A549 (cell line): ENCODE measurements at regions not wholly inside any gene's neighbourhood (a gene's known extent, or its start where the extent isn't known, plus 50 kb on each side); places are given as distances from the start of the nearest gene placed in this dataset.

ENCODE experiments used
- ATAC-seq, 2 experiments: fragments of 200-7000 bp in 1 of 2; fragments of >200 bp in 1 of 2; cut with Nextera tagmentation in 1 of 2; cut with Tn5 transposase in 1 of 2; 3 replicates each; pipeline versions ENCODE4 v1.8.0 to v1.9.1; 2018 to 2020; ENCODE audit warnings: mild to moderate bottlenecking in 1 of 2, moderate library complexity in 1 of 2
- CTCF ChIA-PET: fragments of 300-600 bp; sonication (Branson Sonifier 250); formaldehyde crosslinking; extraction: SDS; loops from one replicate; lab custom pipeline; 2021; ENCODE audit warnings: antibody characterized with exemption, inconsistent platforms; lab: Yijun Ruan, JAX
- POLR2A ChIA-PET: fragments of 350-600 bp; formaldehyde crosslinking; extraction: SDS; loops from one replicate; lab custom pipeline; 2021; ENCODE audit warnings: antibody characterized with exemption, inconsistent platforms; lab: Yijun Ruan, JAX
- DNase-seq, 2 experiments: peaks; one replicate each; pipeline versions ENCODE4 v3.0.0 to v3.0.0-alpha.2; 2011 to 2016; ENCODE audit warnings: low read depth in 1 of 2, low spot score in 1 of 2
- FAIRE-seq: peaks from 2 replicates; lab custom pipeline; 2011; peaks lifted over from hg19 to GRCh38; lab: Jason Lieb, UNC
- H3K27ac ChIP-seq, 2 experiments: fragments of >200 bp; sonication (Bioruptor Twin); formaldehyde crosslinking; 3 replicates each; pipeline ENCODE4 v1.5.1; 2016 to 2017
- H3K4me1 ChIP-seq: fragments of >200 bp; sonication (Bioruptor Twin); formaldehyde crosslinking; 3 replicates; pipeline ENCODE4 v1.6.1; 2016
- H3K4me2 ChIP-seq: fragments of >200 bp; sonication (Bioruptor Twin); formaldehyde crosslinking; 3 replicates; pipeline ENCODE4 v1.6.1; 2016
- H3K4me3 ChIP-seq: fragments of >200 bp; sonication (Bioruptor Twin); formaldehyde crosslinking; 3 replicates; pipeline ENCODE4 v1.5.1; 2016
- H3K9me3 ChIP-seq: fragments of >200 bp; sonication (Bioruptor Twin); formaldehyde crosslinking; 3 replicates; pipeline ENCODE4 v1.6.1; 2016
- BHLHE40 ChIP-seq: IDR thresholded peaks from 2 replicates; pipeline ENCODE4 v1.6.1; 2012; ENCODE audit warnings: low read depth, low read length, inconsistent platforms
- CBX2 ChIP-seq: fragments of 200-600 bp; sonication (generic); IDR thresholded peaks from 2 replicates; pipeline ENCODE4 v1.6.1; 2016; ENCODE audit warnings: low read depth, mild to moderate bottlenecking, borderline replicate concordance
- CBX8 ChIP-seq: fragments of 200-600 bp; sonication (generic); IDR thresholded peaks from 2 replicates; pipeline ENCODE4 v1.6.1; 2016
- EHF ChIP-seq: fragments of 250-450 bp; sonication (Bioruptor Pico); IDR thresholded peaks from 2 replicates; pipeline ENCODE4 v1.5.0; 2020; ENCODE audit warnings: mild to moderate bottlenecking
- EHMT2 ChIP-seq: fragments of 200-600 bp; sonication (generic); IDR thresholded peaks from 2 replicates; pipeline ENCODE4 v1.6.1; 2016; ENCODE audit warnings: antibody characterized with exemption, low read depth, mild to moderate bottlenecking, moderate library complexity
- EP300 ChIP-seq, 2 experiments: fragments of >200 bp; sonication (Bioruptor Twin); formaldehyde crosslinking; IDR thresholded peaks; 2 replicates in 1 of 2; 3 replicates in 1 of 2; pipeline ENCODE4 v1.6.1; 2016 to 2017
- ESRRA ChIP-seq: fragments of 150-350 bp; IDR thresholded peaks from 2 replicates; pipeline ENCODE4 v1.6.1; 2014; ENCODE audit warnings: mild to moderate bottlenecking, low read length, borderline replicate concordance
- FOSB ChIP-seq: fragments of 250-450 bp; sonication (Bioruptor Pico); IDR thresholded peaks from 2 replicates; pipeline ENCODE4 v1.5.0; 2020; ENCODE audit warnings: mild to moderate bottlenecking, moderate library complexity
- FOXS1 ChIP-seq: fragments of 250-450 bp; sonication (Bioruptor Pico); IDR thresholded peaks from 2 replicates; pipeline ENCODE4 v1.5.0; 2020; ENCODE audit warnings: mild to moderate bottlenecking, moderate library complexity
- HDAC2 ChIP-seq: fragments of 200-600 bp; sonication (generic); IDR thresholded peaks from 2 replicates; pipeline ENCODE4 v1.6.1; 2016
- JUNB ChIP-seq: fragments of >200 bp; sonication (Bioruptor Twin); formaldehyde crosslinking; IDR thresholded peaks from 2 replicates; pipeline ENCODE4 v1.6.1; 2016
- KDM1A ChIP-seq: fragments of 200-600 bp; sonication (generic); IDR thresholded peaks from 2 replicates; pipeline ENCODE4 v1.6.1; 2016; ENCODE audit warnings: low read depth, mild to moderate bottlenecking
- MAZ ChIP-seq: fragments of 150-350 bp; IDR thresholded peaks from 2 replicates; pipeline ENCODE4 v1.6.1; 2014; ENCODE audit warnings: antibody characterized with exemption, low read depth, low read length, borderline replicate concordance
- NR3C1 ChIP-seq: fragments of >200 bp; sonication (Bioruptor Twin); formaldehyde crosslinking; IDR thresholded peaks from 3 replicates; pipeline ENCODE4 v1.6.1; 2017
- RCOR1 ChIP-seq: fragments of 150-350 bp; IDR thresholded peaks from 2 replicates; pipeline ENCODE4 v1.6.1; 2014; ENCODE audit warnings: antibody characterized with exemption, low read length, low read depth
- RFX5 ChIP-seq: fragments of 450-650 bp; IDR thresholded peaks from 2 replicates; pipeline ENCODE4 v1.7.1; 2014; ENCODE audit warnings: antibody characterized with exemption, mild to moderate bottlenecking, moderate library complexity
- RNF2 ChIP-seq: fragments of 200-600 bp; sonication (generic); IDR thresholded peaks from 2 replicates; pipeline ENCODE4 v1.6.1; 2016; ENCODE audit warnings: low read depth, mild to moderate bottlenecking, antibody characterized with exemption, moderate library complexity, borderline replicate concordance
- SMC3 ChIP-seq: fragments of >200 bp; sonication (Bioruptor Twin); formaldehyde crosslinking; IDR thresholded peaks from 3 replicates; pipeline ENCODE4 v1.6.1; 2018; ENCODE audit warnings: inconsistent platforms
- SREBF2 ChIP-seq: fragments of 450-650 bp; IDR thresholded peaks from 2 replicates; pipeline ENCODE4 v1.6.1; 2014; ENCODE audit warnings: mild to moderate bottlenecking, moderate library complexity
- ZC3H11A ChIP-seq: fragments of 450-650 bp; IDR thresholded peaks from 2 replicates; pipeline ENCODE4 v1.6.1; 2014; ENCODE audit warnings: antibody characterized with exemption, mild to moderate bottlenecking
- ZFP36 ChIP-seq: fragments of 450-650 bp; IDR thresholded peaks from 2 replicates; pipeline ENCODE4 v1.6.1; 2014; ENCODE audit warnings: borderline replicate concordance; ENCODE audit not compliant: partially characterized antibody
- WGBS: methylation state at CpG from one replicate; pipeline ENCODE4 v1.1.6; 2017; ENCODE audit errors: missing lambda C conversion rate; 5-methylcytosine and 5-hydroxymethylcytosine counted together
- TF ChIP-seq, protein P1 (sequence below): fragments of 450-650 bp; IDR thresholded peaks from 2 replicates; pipeline ENCODE4 v1.6.1; 2014; ENCODE audit warnings: antibody characterized with exemption
- TF ChIP-seq, protein P2 (sequence below): fragments of 200-600 bp; sonication (generic); IDR thresholded peaks from 2 replicates; pipeline ENCODE4 v1.6.1; 2016; ENCODE audit warnings: antibody characterized with exemption, mild to moderate bottlenecking, moderate library complexity
- TF ChIP-seq, protein P3 (sequence below): IDR thresholded peaks from 2 replicates; pipeline ENCODE4 v1.6.1; 2012; ENCODE audit warnings: low read depth, borderline replicate concordance
- TF ChIP-seq, protein P4 (sequence below): fragments of 250-450 bp; sonication (Bioruptor Pico); IDR thresholded peaks from 2 replicates; pipeline ENCODE4 v1.5.0; 2020; ENCODE audit warnings: low read depth, mild to moderate bottlenecking, moderate library complexity
- TF ChIP-seq, protein P5 (sequence below): fragments of >200 bp; sonication (Bioruptor Twin); formaldehyde crosslinking; IDR thresholded peaks from 2 replicates; pipeline ENCODE4 v1.6.1; 2016

DNA sequence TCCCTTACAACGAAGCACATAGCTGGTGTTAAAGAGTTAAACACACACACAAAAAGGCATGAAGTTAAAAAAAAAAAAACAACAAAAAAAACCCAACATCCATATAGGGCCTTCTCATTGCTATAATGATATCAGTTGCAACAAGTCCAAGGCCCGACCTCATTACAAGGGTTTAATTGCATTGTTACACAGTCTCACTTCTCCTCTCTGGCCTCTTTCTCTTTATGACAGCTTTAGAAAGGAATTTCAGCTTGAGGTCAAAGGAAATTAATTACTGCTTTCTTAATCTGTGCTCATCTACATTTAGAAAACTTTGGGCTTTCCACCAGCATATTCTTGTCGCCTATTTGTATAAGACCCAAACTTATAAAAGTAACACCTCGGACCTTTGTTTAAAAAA is 342.1 kb downstream of the NR2F2 start:
- no peak for FAIRE-seq
- TF ChIP-seq, protein P1, sequence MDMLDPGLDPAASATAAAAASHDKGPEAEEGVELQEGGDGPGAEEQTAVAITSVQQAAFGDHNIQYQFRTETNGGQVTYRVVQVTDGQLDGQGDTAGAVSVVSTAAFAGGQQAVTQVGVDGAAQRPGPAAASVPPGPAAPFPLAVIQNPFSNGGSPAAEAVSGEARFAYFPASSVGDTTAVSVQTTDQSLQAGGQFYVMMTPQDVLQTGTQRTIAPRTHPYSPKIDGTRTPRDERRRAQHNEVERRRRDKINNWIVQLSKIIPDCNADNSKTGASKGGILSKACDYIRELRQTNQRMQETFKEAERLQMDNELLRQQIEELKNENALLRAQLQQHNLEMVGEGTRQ, result no peak
- no peak for TF ChIP-seq CBX8
- TF ChIP-seq HDAC2, result no peak
- TF ChIP-seq ESRRA, result no peak
- no peak for TF ChIP-seq RNF2
- TF ChIP-seq ZC3H11A, result no peak
- TF ChIP-seq ZFP36, result no peak
- TF ChIP-seq SMC3, result no peak
- no peak for TF ChIP-seq EP300 (IDR thresholded peaks at IDR 0.05)
- no peak for TF ChIP-seq FOXS1 (CRISPR knock-in tag)
- ChIA-PET CTCF (interaction anchor here (0.5 kb wide), 1 partner anchor 311 kb away, joined by 3 read pairs; no protein-coding TSS in a partner anchor), POLR2A (no interaction called here)
- Histone ChIP-seq H3K27ac (no peak overlapping the region), H3K4me1 (no peaks in the 10 kb centered on the region), H3K4me2 (no peak overlapping the region), H3K4me3 (no peak overlapping the region), H3K9me3 (no peaks in the 10 kb centered on the region; the same call in 2 of the 3 replicates)
- WGBS, result 7% methylated on average over 4 of the region's 4 CpGs
- ATAC-seq, result no peak
- DNase-seq, result no peak

DNA sequence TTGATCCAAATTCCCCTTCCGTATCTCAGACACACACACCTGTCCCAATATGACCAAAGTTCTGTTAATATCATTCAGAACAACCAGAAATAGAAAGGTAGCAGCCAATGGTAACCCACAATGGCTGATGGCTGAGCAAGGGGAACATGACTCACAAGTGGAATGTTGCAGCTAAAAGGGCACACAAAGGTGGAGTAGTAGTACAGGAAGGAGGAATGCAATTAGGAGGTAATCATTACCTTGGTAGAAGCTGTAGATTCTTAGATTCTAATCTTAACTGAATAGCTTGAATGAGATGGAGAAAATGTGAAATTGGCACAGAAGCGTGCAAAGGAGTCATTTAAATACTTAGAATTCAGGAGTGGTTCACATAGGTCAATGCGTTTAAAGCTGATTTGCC is 347.9 kb downstream of the NR2F2 start:
- H3K9me3 ChIP-seq, result no peaks in the 10 kb centered on the region; the same call in 2 of the 3 replicates
- ATAC-seq (no peak), FAIRE-seq (no peak), DNase-seq (no peak)
- H3K27ac ChIP-seq, result no peak overlapping the region
- ChIA-PET POLR2A (no interaction called here), CTCF (interaction anchor here (1.0 kb wide), 1 partner anchor 12 kb away, joined by 3 read pairs; no protein-coding TSS in a partner anchor)
- TF ChIP-seq RCOR1 (no peak), KDM1A (no peak), JUNB (no peak), RFX5 (no peak), SREBF2 (no peak), NR3C1 (no peak), EHMT2 (no peak)
- TF ChIP-seq, protein P2, sequence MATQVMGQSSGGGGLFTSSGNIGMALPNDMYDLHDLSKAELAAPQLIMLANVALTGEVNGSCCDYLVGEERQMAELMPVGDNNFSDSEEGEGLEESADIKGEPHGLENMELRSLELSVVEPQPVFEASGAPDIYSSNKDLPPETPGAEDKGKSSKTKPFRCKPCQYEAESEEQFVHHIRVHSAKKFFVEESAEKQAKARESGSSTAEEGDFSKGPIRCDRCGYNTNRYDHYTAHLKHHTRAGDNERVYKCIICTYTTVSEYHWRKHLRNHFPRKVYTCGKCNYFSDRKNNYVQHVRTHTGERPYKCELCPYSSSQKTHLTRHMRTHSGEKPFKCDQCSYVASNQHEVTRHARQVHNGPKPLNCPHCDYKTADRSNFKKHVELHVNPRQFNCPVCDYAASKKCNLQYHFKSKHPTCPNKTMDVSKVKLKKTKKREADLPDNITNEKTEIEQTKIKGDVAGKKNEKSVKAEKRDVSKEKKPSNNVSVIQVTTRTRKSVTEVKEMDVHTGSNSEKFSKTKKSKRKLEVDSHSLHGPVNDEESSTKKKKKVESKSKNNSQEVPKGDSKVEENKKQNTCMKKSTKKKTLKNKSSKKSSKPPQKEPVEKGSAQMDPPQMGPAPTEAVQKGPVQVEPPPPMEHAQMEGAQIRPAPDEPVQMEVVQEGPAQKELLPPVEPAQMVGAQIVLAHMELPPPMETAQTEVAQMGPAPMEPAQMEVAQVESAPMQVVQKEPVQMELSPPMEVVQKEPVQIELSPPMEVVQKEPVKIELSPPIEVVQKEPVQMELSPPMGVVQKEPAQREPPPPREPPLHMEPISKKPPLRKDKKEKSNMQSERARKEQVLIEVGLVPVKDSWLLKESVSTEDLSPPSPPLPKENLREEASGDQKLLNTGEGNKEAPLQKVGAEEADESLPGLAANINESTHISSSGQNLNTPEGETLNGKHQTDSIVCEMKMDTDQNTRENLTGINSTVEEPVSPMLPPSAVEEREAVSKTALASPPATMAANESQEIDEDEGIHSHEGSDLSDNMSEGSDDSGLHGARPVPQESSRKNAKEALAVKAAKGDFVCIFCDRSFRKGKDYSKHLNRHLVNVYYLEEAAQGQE, result no peak
- no peak overlapping the region for H3K4me2 ChIP-seq
- no peaks in the 10 kb centered on the region for H3K4me1 ChIP-seq
- no peak overlapping the region for H3K4me3 ChIP-seq
- WGBS, result under 1% methylated on average over 3 of the region's 3 CpGs

DNA sequence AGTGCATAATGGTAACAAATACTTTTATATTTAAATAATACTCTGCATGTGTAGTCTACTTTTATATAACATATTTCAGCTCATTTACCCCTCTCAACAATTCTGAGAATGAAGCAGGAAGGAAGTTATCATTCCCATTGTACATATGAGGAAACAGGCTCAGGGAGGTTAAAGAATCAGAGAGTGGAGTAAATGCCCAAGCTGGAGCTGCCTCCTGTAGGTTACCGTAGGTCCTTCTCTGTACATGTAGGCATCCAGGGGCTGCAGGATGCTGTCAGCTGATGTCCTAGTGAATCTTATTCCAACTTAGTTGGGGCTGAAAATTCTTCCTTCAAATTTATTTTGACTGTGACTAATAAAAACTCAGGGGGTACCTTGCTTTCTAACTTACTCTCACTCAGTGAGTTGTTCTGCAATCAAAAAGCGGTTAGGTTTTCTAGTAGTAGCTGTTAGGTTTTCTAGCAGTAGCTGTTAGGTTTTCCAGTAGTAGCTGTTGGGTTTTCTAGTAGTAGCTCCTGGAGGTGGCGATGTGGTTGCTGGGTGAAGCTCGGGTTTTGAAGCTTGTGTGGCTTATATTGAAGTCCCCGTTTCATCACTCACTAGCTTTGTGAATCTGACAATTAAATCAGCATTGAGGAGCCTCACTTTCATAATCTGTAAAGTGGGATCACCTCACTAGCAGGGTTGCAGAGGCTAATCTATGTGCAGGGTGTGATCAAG is 357.0 kb downstream of the NR2F2 start:
- H3K4me2 ChIP-seq, result no peak overlapping the region
- 16% methylated on average over 5 of the region's 5 CpGs for WGBS
- ATAC-seq, result no peak
- no peak for DNase-seq
- no peaks in the 10 kb centered on the region for H3K9me3 ChIP-seq
- CTCF ChIA-PET, result interaction anchor here (1.0 to 1.1 kb wide), 2 partner anchors 13 to 330 kb away, joined by 3 read pairs; no protein-coding TSS in a partner anchor
- no peak overlapping the region for H3K27ac ChIP-seq
- POLR2A ChIA-PET, result no interaction called here
- no peak overlapping the region for H3K4me3 ChIP-seq
- H3K4me1 ChIP-seq, result no peaks in the 10 kb centered on the region
- no peak for FAIRE-seq
- TF ChIP-seq MAZ (no peak), BHLHE40 (no peak), EP300 (IDR thresholded peaks at IDR 0.05) (no peak), RFX5 (no peak), EHF (CRISPR knock-in tag) (no peak), CBX2 (no peak), FOSB (CRISPR knock-in tag) (no peak), SMC3 (no peak)
- TF ChIP-seq, protein P3, sequence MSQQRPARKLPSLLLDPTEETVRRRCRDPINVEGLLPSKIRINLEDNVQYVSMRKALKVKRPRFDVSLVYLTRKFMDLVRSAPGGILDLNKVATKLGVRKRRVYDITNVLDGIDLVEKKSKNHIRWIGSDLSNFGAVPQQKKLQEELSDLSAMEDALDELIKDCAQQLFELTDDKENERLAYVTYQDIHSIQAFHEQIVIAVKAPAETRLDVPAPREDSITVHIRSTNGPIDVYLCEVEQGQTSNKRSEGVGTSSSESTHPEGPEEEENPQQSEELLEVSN, result no peak
- TF ChIP-seq, protein P4, sequence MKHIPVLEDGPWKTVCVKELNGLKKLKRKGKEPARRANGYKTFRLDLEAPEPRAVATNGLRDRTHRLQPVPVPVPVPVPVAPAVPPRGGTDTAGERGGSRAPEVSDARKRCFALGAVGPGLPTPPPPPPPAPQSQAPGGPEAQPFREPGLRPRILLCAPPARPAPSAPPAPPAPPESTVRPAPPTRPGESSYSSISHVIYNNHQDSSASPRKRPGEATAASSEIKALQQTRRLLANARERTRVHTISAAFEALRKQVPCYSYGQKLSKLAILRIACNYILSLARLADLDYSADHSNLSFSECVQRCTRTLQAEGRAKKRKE (CRISPR knock-in tag), result no peak
- TF ChIP-seq, protein P5, sequence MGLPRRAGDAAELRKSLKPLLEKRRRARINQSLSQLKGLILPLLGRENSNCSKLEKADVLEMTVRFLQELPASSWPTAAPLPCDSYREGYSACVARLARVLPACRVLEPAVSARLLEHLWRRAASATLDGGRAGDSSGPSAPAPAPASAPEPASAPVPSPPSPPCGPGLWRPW, result no peak
